MCF 10A (cell line): ENCODE measurements at regions not wholly inside any gene's neighbourhood (a gene's known extent, or its start where the extent isn't known, plus 50 kb on each side); places are given as distances from the start of the nearest gene placed in this dataset.

Source experiments
- BruUV-seq: library from RNA; stranded (reverse); fragments of 400-500 nt; replicated peaks from 2 replicates; lab custom pipeline; 2021; lab: Mats Ljungman, UMichigan
- CTCF ChIA-PET: fragments of 300-600 bp; sonication (Branson Sonifier 250); formaldehyde crosslinking; extraction: SDS; loops from one replicate; lab custom pipeline; 2021; ENCODE audit warnings: antibody characterized with exemption, inconsistent platforms; lab: Yijun Ruan, JAX
- POLR2A ChIA-PET: fragments of 300-600, 350-650 bp; sonication (Branson Sonifier 250); formaldehyde crosslinking; extraction: SDS; loops from one replicate; lab custom pipeline; 2020; ENCODE audit warnings: antibody characterized with exemption, inconsistent platforms; lab: Yijun Ruan, JAX
- DNase-seq: peaks from one replicate; pipeline ENCODE4 v3.0.0-alpha.2; 2018; ENCODE audit not compliant: unreplicated experiment
- H3K27ac Mint-ChIP-seq: one replicate; pipeline ENCODE4 v1.8.0; 2022; ENCODE audit warnings: mild to moderate bottlenecking, low read depth, mixed read lengths; ENCODE audit not compliant: unreplicated experiment
- H3K27me3 Mint-ChIP-seq: one replicate; pipeline ENCODE4 v1.8.0; 2022; ENCODE audit warnings: mixed read lengths; ENCODE audit not compliant: insufficient read depth, unreplicated experiment
- H3K36me3 Mint-ChIP-seq: one replicate; pipeline ENCODE4 v1.8.0; 2022; ENCODE audit warnings: mild to moderate bottlenecking, moderate library complexity, mixed read lengths; ENCODE audit not compliant: insufficient read depth, unreplicated experiment
- H3K4me1 Mint-ChIP-seq: one replicate; pipeline ENCODE4 v1.8.0; 2022; ENCODE audit warnings: mixed read lengths; ENCODE audit not compliant: insufficient read depth, unreplicated experiment
- H3K4me3 Mint-ChIP-seq: one replicate; pipeline ENCODE4 v1.8.0; 2022; ENCODE audit warnings: mild to moderate bottlenecking, moderate library complexity, mixed read lengths; ENCODE audit not compliant: unreplicated experiment
- H3K9me3 Mint-ChIP-seq: one replicate; pipeline ENCODE4 v1.8.0; 2022; ENCODE audit warnings: mixed read lengths; ENCODE audit not compliant: unreplicated experiment
- CTCF ChIP-seq: fragments of 200-600 bp; IDR thresholded peaks from one replicate; pipeline ENCODE4 v1.8.0; 2022; ENCODE audit warnings: antibody characterized with exemption, mild to moderate bottlenecking; ENCODE audit not compliant: unreplicated experiment
- intact Hi-C: fragments of 100-400 bp; cut with micrococcal nuclease; formaldehyde crosslinking; loops from 2 replicates; pipeline ENCODE4 v1.14.1; 2022

GRCh38 chr15:60125334-60125733, 121.2 kb downstream of the FOXB1 start:
- no peak for DNase-seq
- peaks cover 18% of the 10 kb centered on the region for H3K4me1 Mint-ChIP-seq
- no peak for TF ChIP-seq CTCF
- H3K27ac Mint-ChIP-seq, result no peak overlapping the region
- CTCF ChIA-PET, result interaction anchor here (0.8 to 2.5 kb wide), 6 partner anchors 53 to 400 kb away, joined by 3 to 10 read pairs (median 5); no protein-coding TSS in a partner anchor
- H3K27me3 Mint-ChIP-seq, result no peaks in the 10 kb centered on the region
- BruUV-seq, result no TSS peak
- no peaks in the 10 kb centered on the region for H3K9me3 Mint-ChIP-seq
- no peaks in the 10 kb centered on the region for H3K36me3 Mint-ChIP-seq
- POLR2A ChIA-PET, result interaction anchor here (0.6 kb wide), 1 partner anchor 12 kb away, joined by 3 read pairs; no protein-coding TSS in a partner anchor
- intact Hi-C loops, result loop anchor here (5.0 kb wide), 1 partner anchor 118 kb away; no protein-coding TSS in a partner anchor
- H3K4me3 Mint-ChIP-seq, result no peak overlapping the region

- ChIA-PET CTCF (interaction anchor here (0.8 to 2.5 kb wide), 5 partner anchors 52 to 401 kb away, joined by 3 to 10 read pairs (median 5); no protein-coding TSS in a partner anchor), POLR2A (interaction anchor here (0.6 to 2.0 kb wide), 3 partner anchors 11 to 142 kb away, joined by 3 to 13 read pairs (median 3); no protein-coding TSS in a partner anchor)
- Mint-ChIP-seq H3K27me3 (no peaks in the 10 kb centered on the region), H3K4me3 (no peak overlapping the region), H3K27ac (no peak overlapping the region), H3K9me3 (no peaks in the 10 kb centered on the region), H3K36me3 (no peaks in the 10 kb centered on the region), H3K4me1 (peaks cover 18% of the 10 kb centered on the region)
- no peak for TF ChIP-seq CTCF
- BruUV-seq, result no TSS peak
- no peak for DNase-seq
- intact Hi-C loops, result loop anchor here (2.0 to 5.0 kb wide), 2 partner anchors 119 to 201 kb away; no protein-coding TSS in a partner anchor
These were observed 122.1 kb downstream of the FOXB1 start for GRCh38 chr15:60126200-60126599.

GRCh38 chr15:60126661-60127060, 122.5 kb downstream of the FOXB1 start:
- H3K4me3 Mint-ChIP-seq, result no peak overlapping the region
- H3K9me3 Mint-ChIP-seq, result no peaks in the 10 kb centered on the region
- H3K4me1 Mint-ChIP-seq, result peaks cover 18% of the 10 kb centered on the region
- intact Hi-C loops, result loop anchor here (1.0 to 5.0 kb wide), 7 partner anchors 36 to 435 kb away; no protein-coding TSS in a partner anchor
- H3K27ac Mint-ChIP-seq, result no peak overlapping the region
- DNase-seq, result no peak
- no TSS peak for BruUV-seq
- H3K36me3 Mint-ChIP-seq, result no peaks in the 10 kb centered on the region
- CTCF ChIA-PET, result interaction anchor here (0.7 to 3.3 kb wide), 19 partner anchors 10 to 402 kb away, joined by 3 to 46 read pairs (median 5); no protein-coding TSS in a partner anchor
- H3K27me3 Mint-ChIP-seq, result no peaks in the 10 kb centered on the region
- POLR2A ChIA-PET, result interaction anchor here (0.6 to 2.0 kb wide), 10 partner anchors 11 to 439 kb away, joined by 3 to 13 read pairs (median 3); no protein-coding TSS in a partner anchor
- TF ChIP-seq CTCF, result no peak

- CTCF ChIA-PET, result interaction anchor here (0.5 to 3.3 kb wide), 17 partner anchors 11 to 387 kb away, joined by 3 to 46 read pairs (median 5); no protein-coding TSS in a partner anchor
- Mint-ChIP-seq H3K27ac (peak overlapping the region; percentile 94), H3K27me3 (no peaks in the 10 kb centered on the region), H3K9me3 (no peaks in the 10 kb centered on the region), H3K4me1 (peaks cover 18% of the 10 kb centered on the region), H3K36me3 (no peaks in the 10 kb centered on the region), H3K4me3 (peak overlapping the region; percentile 85)
- POLR2A ChIA-PET, result interaction anchor here (0.6 to 2.3 kb wide), 15 partner anchors 12 to 438 kb away, joined by 3 to 20 read pairs (median 5); no protein-coding TSS in a partner anchor
- TF ChIP-seq CTCF, result no peak
- intact Hi-C loops, result loop anchor here (1.0 to 5.0 kb wide), 7 partner anchors 38 to 437 kb away; no protein-coding TSS in a partner anchor
- no peak for DNase-seq
- no TSS peak for BruUV-seq
These were observed 123.9 kb downstream of the FOXB1 start for GRCh38 chr15:60128000-60128376.
